ENCODE measurements at regions not wholly inside any gene's neighbourhood (a gene's known extent, or its start where the extent isn't known, plus 50 kb on each side); places are given as distances from the start of the nearest gene placed in this dataset.

DNA sequence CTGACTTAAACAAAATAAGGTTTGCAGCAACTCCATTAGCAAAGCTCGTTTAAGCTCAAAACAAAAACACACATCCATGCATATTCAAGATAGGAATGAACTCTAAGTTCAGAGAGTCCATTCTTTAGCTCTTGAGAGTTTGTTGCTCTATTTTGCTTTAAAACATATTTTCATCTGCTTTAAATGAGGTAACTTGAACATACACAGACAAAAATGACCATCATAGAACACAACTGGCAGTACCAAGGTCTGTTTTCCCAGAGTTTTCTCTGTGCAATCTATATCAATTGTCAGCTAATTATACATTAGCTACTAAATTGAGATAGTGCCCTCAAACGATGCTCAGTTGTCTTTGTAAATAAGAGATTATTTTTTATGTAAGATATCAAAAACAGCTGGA, 423.2 kb upstream of the ANO3 start:
- no peak overlapping the region for H2AFZ ChIP-seq
- no peak overlapping the region for H3K27ac Mint-ChIP-seq
- no peak for ATAC-seq
- H3K36me3 ChIP-seq (ENCODE audit: insufficient read depth): no peaks in the 10 kb centered on the region
- no peak overlapping the region for H3K4me3 ChIP-seq
- H3F3A ChIP-seq (replicated peaks; ENCODE audit: low read depth): no peaks in the 10 kb centered on the region
- H3K36me3 Mint-ChIP-seq (ENCODE audit: low read depth): no peaks in the 10 kb centered on the region
- H3K4me3 Mint-ChIP-seq: no peak overlapping the region
- H3K4me1 Mint-ChIP-seq: no peaks in the 10 kb centered on the region
- TF ChIP-seq REST (IDR thresholded peaks at IDR 0.05; ENCODE audit: unreplicated experiment): no peak
- no peak for TF ChIP-seq EZH2phosphoT487 (IDR thresholded peaks at IDR 0.05; ENCODE audit: unreplicated experiment)
- TF ChIP-seq JUNB (IDR thresholded peaks at IDR 0.05; ENCODE audit: unreplicated experiment): no peak
- TF ChIP-seq NANOG (IDR thresholded peaks at IDR 0.05; ENCODE audit: borderline replicate concordance): no peak
- no peak for TF ChIP-seq CREB1 (CRISPR knock-in tag; IDR thresholded peaks at IDR 0.05; ENCODE audit: low read depth)
- TF ChIP-seq STAT1 (IDR thresholded peaks at IDR 0.05; ENCODE audit: unreplicated experiment): no peak
- TF ChIP-seq, protein P1, sequence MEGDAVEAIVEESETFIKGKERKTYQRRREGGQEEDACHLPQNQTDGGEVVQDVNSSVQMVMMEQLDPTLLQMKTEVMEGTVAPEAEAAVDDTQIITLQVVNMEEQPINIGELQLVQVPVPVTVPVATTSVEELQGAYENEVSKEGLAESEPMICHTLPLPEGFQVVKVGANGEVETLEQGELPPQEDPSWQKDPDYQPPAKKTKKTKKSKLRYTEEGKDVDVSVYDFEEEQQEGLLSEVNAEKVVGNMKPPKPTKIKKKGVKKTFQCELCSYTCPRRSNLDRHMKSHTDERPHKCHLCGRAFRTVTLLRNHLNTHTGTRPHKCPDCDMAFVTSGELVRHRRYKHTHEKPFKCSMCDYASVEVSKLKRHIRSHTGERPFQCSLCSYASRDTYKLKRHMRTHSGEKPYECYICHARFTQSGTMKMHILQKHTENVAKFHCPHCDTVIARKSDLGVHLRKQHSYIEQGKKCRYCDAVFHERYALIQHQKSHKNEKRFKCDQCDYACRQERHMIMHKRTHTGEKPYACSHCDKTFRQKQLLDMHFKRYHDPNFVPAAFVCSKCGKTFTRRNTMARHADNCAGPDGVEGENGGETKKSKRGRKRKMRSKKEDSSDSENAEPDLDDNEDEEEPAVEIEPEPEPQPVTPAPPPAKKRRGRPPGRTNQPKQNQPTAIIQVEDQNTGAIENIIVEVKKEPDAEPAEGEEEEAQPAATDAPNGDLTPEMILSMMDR (conservative IDR thresholded peaks at IDR 0.05; ENCODE audit: low read depth in 2 of 2): no peak
- H3K27ac ChIP-seq (ENCODE audit: low read depth): no peak overlapping the region
- H3K9me2 ChIP-seq (ENCODE audit: insufficient read depth): no peaks in the 10 kb centered on the region
- no peak overlapping the region for H3K4me2 ChIP-seq
- no peak for DNase-seq (ENCODE audit: low spot score)
- H3K4me1 ChIP-seq (ENCODE audit: insufficient read depth): no peaks in the 10 kb centered on the region
- no peaks in the 10 kb centered on the region for H3K27me3 Mint-ChIP-seq (ENCODE audit: insufficient read depth, low read depth, poor library complexity)
- no peaks in the 10 kb centered on the region for H3K27me3 ChIP-seq (ENCODE audit: insufficient read depth)
- H4K20me1 ChIP-seq (replicated peaks; ENCODE audit: insufficient read depth): no peaks in the 10 kb centered on the region
- H3K79me2 ChIP-seq (replicated peaks; ENCODE audit: insufficient read depth): no peaks in the 10 kb centered on the region
- no peaks in the 10 kb centered on the region for H3K9me3 Mint-ChIP-seq

DNA sequence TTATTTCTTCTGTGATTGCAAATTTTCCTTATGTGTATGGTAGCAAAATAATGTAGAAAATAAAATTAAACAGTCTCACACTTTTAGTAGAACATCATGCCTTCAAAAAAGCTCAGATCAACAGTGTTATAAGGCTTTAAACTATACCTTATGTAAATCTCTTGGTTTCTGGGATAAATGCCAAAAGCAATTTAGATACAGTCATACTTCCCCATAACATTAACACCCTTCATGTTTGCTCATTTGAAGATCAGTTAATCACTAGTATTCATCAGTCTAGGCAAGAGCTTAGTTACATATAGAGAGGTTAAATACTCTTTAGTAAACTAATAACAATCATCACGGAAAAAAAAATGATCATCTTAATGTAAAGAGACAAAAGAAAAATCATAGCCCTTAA, 421.8 kb upstream of the ANO3 start:
- DNase-seq (ENCODE audit: low spot score): no peak
- Histone ChIP-seq H3K4me3 (no peak overlapping the region), H2AFZ (no peak overlapping the region), H3K79me2 (replicated peaks; ENCODE audit: insufficient read depth) (no peaks in the 10 kb centered on the region), H4K20me1 (replicated peaks; ENCODE audit: insufficient read depth) (no peaks in the 10 kb centered on the region), H3K9me2 (ENCODE audit: insufficient read depth) (no peaks in the 10 kb centered on the region), H3K27me3 (ENCODE audit: insufficient read depth) (no peaks in the 10 kb centered on the region), H3K4me2 (no peak overlapping the region), H3F3A (replicated peaks; ENCODE audit: low read depth) (no peaks in the 10 kb centered on the region), H3K4me1 (ENCODE audit: insufficient read depth) (no peaks in the 10 kb centered on the region), H3K36me3 (ENCODE audit: insufficient read depth) (no peaks in the 10 kb centered on the region), H3K27ac (ENCODE audit: low read depth) (no peak overlapping the region)
- no peak overlapping the region for H3K27ac Mint-ChIP-seq
- H3K4me3 Mint-ChIP-seq: no peak overlapping the region
- H3K27me3 Mint-ChIP-seq (ENCODE audit: insufficient read depth, low read depth, poor library complexity): no peaks in the 10 kb centered on the region
- no peak for ATAC-seq
- H3K9me3 Mint-ChIP-seq: no peaks in the 10 kb centered on the region
- H3K36me3 Mint-ChIP-seq (ENCODE audit: low read depth): no peaks in the 10 kb centered on the region
- no peaks in the 10 kb centered on the region for H3K4me1 Mint-ChIP-seq
- TF ChIP-seq EZH2 (IDR thresholded peaks at IDR 0.05; ENCODE audit: low read depth, unreplicated experiment): no peak
- no peak for TF ChIP-seq ZNF114 (CRISPR knock-in tag; IDR thresholded peaks at IDR 0.05)

Measured in GM23338 (cell line).